ENCODE measurements at regions not wholly inside any gene's neighbourhood (a gene's known extent, or its start where the extent isn't known, plus 50 kb on each side); places are given as distances from the start of the nearest gene placed in this dataset.

GRCh38 chr4:188918787-188919186 is 779.5 kb downstream of the TRIML1 start:
- no peak overlapping the region for H3K4me3 ChIP-seq (replicated peaks in 1 of 2; ENCODE audit: low read depth in 1 of 2, low read length in 2 of 2)
- TF ChIP-seq POLR2AphosphoS5 (IDR thresholded peaks at IDR 0.05; ENCODE audit: low read depth, low read length): no peak
- no peak for TF ChIP-seq JUND (IDR thresholded peaks at IDR 0.05)
- TF ChIP-seq EZH2phosphoT487 (IDR thresholded peaks at IDR 0.05; ENCODE audit: borderline replicate concordance): no peak
- TF ChIP-seq CBX3 (IDR thresholded peaks at IDR 0.05; ENCODE audit: low read depth): no peak
- TF ChIP-seq EGR1 (IDR thresholded peaks at IDR 0.05; ENCODE audit: low read depth): no peak
- no peak for TF ChIP-seq SRF (IDR thresholded peaks at IDR 0.05; ENCODE audit: low read depth)
- no peak for TF ChIP-seq ATF3 (IDR thresholded peaks at IDR 0.05)
- H3K79me2 ChIP-seq (ENCODE audit: insufficient read depth, low read length): no peaks in the 10 kb centered on the region
- H3K4me1 ChIP-seq (ENCODE audit: control insufficient read depth in 1 of 2, insufficient read depth in 2 of 2, low read length in 2 of 2): no peaks in the 10 kb centered on the region
- no TSS peak for BruUV-seq (replicated peaks)
- ChIA-PET POLR2A (no interaction called here), RAD21 (ENCODE audit: low non-redundant PET in 1 of 2, low total read pairs in 2 of 2, uncharacterized antibody in 2 of 2, unreplicated experiment in 2 of 2) (no interaction called here), CTCF (interaction anchor here (0.6 kb wide), 1 partner anchor 52 kb away, joined by 3 read pairs; no protein-coding TSS in a partner anchor)
- no peaks in the 10 kb centered on the region for H3K9me2 ChIP-seq (ENCODE audit: insufficient read depth)
- ATAC-seq: no peak
- no peaks in the 10 kb centered on the region for H4K20me1 ChIP-seq (ENCODE audit: insufficient read depth)
- no peak overlapping the region for H3K4me2 ChIP-seq (ENCODE audit: low read length)
- H3K9ac ChIP-seq (ENCODE audit: low read length): no peak overlapping the region
- no peaks in the 10 kb centered on the region; a peak in 1 of 4 replicates for H3K9me3 ChIP-seq (ENCODE audit: control insufficient read depth in 1 of 2, insufficient read depth in 1 of 2, low read depth in 1 of 2, low read length in 2 of 2)
- no peaks in the 10 kb centered on the region for H3K36me3 ChIP-seq (ENCODE audit: control insufficient read depth in 1 of 2, insufficient read depth in 2 of 2, low read length in 2 of 2)
- H3K27ac ChIP-seq (ENCODE audit: low read depth, low read length): no peak overlapping the region
- intact Hi-C loops (cut with micrococcal nuclease): no loop called here
- no peak for DNase-seq (ENCODE audit: low read depth, low spot score)
- H2AFZ ChIP-seq (ENCODE audit: low read depth, low read length, poor library complexity, severe bottlenecking): no peak overlapping the region
- H3K27me3 ChIP-seq (ENCODE audit: insufficient read depth, low read length): no peaks in the 10 kb centered on the region

GRCh38 chr4:188930822-188931221 is 791.6 kb downstream of the TRIML1 start:
- peak; percentile 15 for DNase-seq (ENCODE audit: low read depth, low spot score)
- intact Hi-C loops (cut with micrococcal nuclease): no loop called here
- CTCF ChIA-PET: no interaction called here
- H3K36me3 ChIP-seq (ENCODE audit: control insufficient read depth in 1 of 2, insufficient read depth in 2 of 2, low read length in 2 of 2): no peaks in the 10 kb centered on the region
- H2AFZ ChIP-seq (ENCODE audit: low read depth, low read length, poor library complexity, severe bottlenecking): no peak overlapping the region
- H3K27me3 ChIP-seq (ENCODE audit: insufficient read depth, low read length): no peaks in the 10 kb centered on the region
- H3K9ac ChIP-seq (ENCODE audit: low read length): no peak overlapping the region
- POLR2A ChIA-PET: interaction anchor here (1.6 kb wide), 1 partner anchor 11 kb away, joined by 4 read pairs; no protein-coding TSS in a partner anchor
- no peak overlapping the region for H3K4me3 ChIP-seq (replicated peaks in 1 of 2; ENCODE audit: low read depth in 1 of 2, low read length in 2 of 2)
- peaks cover 0 to 7% of the 10 kb centered on the region in 2 experiments; a peak in 1 of 4 replicates for H3K4me1 ChIP-seq (ENCODE audit: control insufficient read depth in 1 of 2, insufficient read depth in 2 of 2, low read length in 2 of 2)
- no peaks in the 10 kb centered on the region for H3K79me2 ChIP-seq (ENCODE audit: insufficient read depth, low read length)
- no peak overlapping the region for H3K27ac ChIP-seq (ENCODE audit: low read depth, low read length)
- TF ChIP-seq EZH2 (IDR thresholded peaks at IDR 0.05): no peak
- no peak for TF ChIP-seq SP1 (IDR thresholded peaks at IDR 0.05; ENCODE audit: low read depth)
- TF ChIP-seq SIN3A (IDR thresholded peaks at IDR 0.05; ENCODE audit: low read depth): no peak
- no peak for TF ChIP-seq ATF3 (IDR thresholded peaks at IDR 0.05)
- no peak for TF ChIP-seq EGR1 (IDR thresholded peaks at IDR 0.05; ENCODE audit: low read depth)
- RAD21 ChIA-PET (ENCODE audit: low non-redundant PET in 1 of 2, low total read pairs in 2 of 2, uncharacterized antibody in 2 of 2, unreplicated experiment in 2 of 2): no interaction called here
- no TSS peak for BruUV-seq (replicated peaks)
- no peak overlapping the region for H3K4me2 ChIP-seq (ENCODE audit: low read length)
- peaks cover 0 to 3% of the 10 kb centered on the region in 2 experiments; a peak in 2 of 4 replicates for H3K9me3 ChIP-seq (ENCODE audit: control insufficient read depth in 1 of 2, insufficient read depth in 1 of 2, low read depth in 1 of 2, low read length in 2 of 2)
- no peaks in the 10 kb centered on the region for H3K9me2 ChIP-seq (ENCODE audit: insufficient read depth)
- no peak for ATAC-seq
- no peaks in the 10 kb centered on the region; the same call in 1 of the 2 replicates for H4K20me1 ChIP-seq (ENCODE audit: insufficient read depth)
